HEK293 (cell line): ENCODE measurements at regions not wholly inside any gene's neighbourhood (a gene's known extent, or its start where the extent isn't known, plus 50 kb on each side); places are given as distances from the start of the nearest gene placed in this dataset.

Experiments
- CTCF ChIA-PET: fragments of 350-600 bp; formaldehyde crosslinking; extraction: SDS; loops from one replicate; lab custom pipeline; 2021; ENCODE audit warnings: antibody characterized with exemption; lab: Yijun Ruan, JAX
- POLR2A ChIA-PET: fragments of 300-600 bp; formaldehyde crosslinking; extraction: SDS; loops from one replicate; lab custom pipeline; 2020; ENCODE audit warnings: antibody characterized with exemption, inconsistent platforms; lab: Yijun Ruan, JAX
- H3K27ac ChIP-seq: fragments of 200-500 bp; sonication (Bioruptor generic); 2 replicates; pipeline ENCODE4 v1.5.1; 2014; ENCODE audit warnings: low read depth, low read length, control low read depth, inconsistent platforms; ENCODE audit errors: extremely low read depth
- H3K36me3 ChIP-seq, 2 experiments: fragments of 200-500 bp in 1 of 2; sonication (Bioruptor generic) in 1 of 2; 1 replicate in 1 of 2; 2 replicates in 1 of 2; pipeline ENCODE4 v1.5.1; 2014 to 2017; ENCODE audit warnings: inconsistent platforms in 2 of 2, low read length in 2 of 2; ENCODE audit not compliant: control insufficient read depth in 2 of 2, insufficient read depth in 1 of 2
- H3K4me1 ChIP-seq: fragments of 200-500 bp; sonication (Bioruptor generic); 2 replicates; pipeline ENCODE4 v1.5.1; 2014; ENCODE audit warnings: mild to moderate bottlenecking, low read length, inconsistent platforms; ENCODE audit not compliant: control insufficient read depth, insufficient read depth
- H3K4me3 ChIP-seq: 2 replicates; pipeline ENCODE4 v1.5.1; 2011; ENCODE audit warnings: low read depth, mild to moderate bottlenecking, control low read depth, low read length, moderate library complexity
- H3K9me3 ChIP-seq: fragments of 200-500 bp; sonication (Bioruptor generic); 2 replicates; pipeline ENCODE4 v1.5.1; 2014; ENCODE audit warnings: low read depth, low read length, inconsistent platforms; ENCODE audit not compliant: control insufficient read depth, insufficient read depth
- ATF2 ChIP-seq: fragments of 450-650 bp; formaldehyde crosslinking; IDR thresholded peaks from 2 replicates; pipeline ENCODE4 v1.5.1; 2016; ENCODE audit warnings: missing biosample characterization, missing genetic modification characterization, low read depth
- CTCF ChIP-seq: fragments of 450-650 bp; formaldehyde crosslinking; IDR thresholded peaks from 2 replicates; pipeline ENCODE4 v1.5.1; 2016; ENCODE audit warnings: missing biosample characterization, missing genetic modification characterization
- FEZF1 ChIP-seq: fragments of 450-650 bp; formaldehyde crosslinking; IDR thresholded peaks from 2 replicates; pipeline ENCODE4 v1.5.1; 2016; ENCODE audit warnings: missing biosample characterization, missing genetic modification characterization
- GLIS2 ChIP-seq: fragments of 450-650 bp; formaldehyde crosslinking; IDR thresholded peaks from 2 replicates; pipeline ENCODE4 v1.5.1; 2016; ENCODE audit warnings: missing biosample characterization, missing genetic modification characterization
- PRDM1 ChIP-seq: fragments of 450-650 bp; formaldehyde crosslinking; IDR thresholded peaks from 2 replicates; pipeline ENCODE4; 2016; ENCODE audit warnings: missing biosample characterization, missing genetic modification characterization
- RBAK ChIP-seq: fragments of 450-650 bp; formaldehyde crosslinking; IDR thresholded peaks from 2 replicates; pipeline ENCODE4 v1.5.1; 2016; ENCODE audit warnings: missing biosample characterization, missing genetic modification characterization
- REST ChIP-seq: fragments of 450-650 bp; formaldehyde crosslinking; IDR thresholded peaks from 2 replicates; pipeline ENCODE4 v1.5.1; 2016; ENCODE audit warnings: missing biosample characterization, missing genetic modification characterization
- SCRT1 ChIP-seq: fragments of 450-650 bp; formaldehyde crosslinking; IDR thresholded peaks from 2 replicates; pipeline ENCODE4 v1.5.1; 2016; ENCODE audit warnings: missing biosample characterization, missing genetic modification characterization, borderline replicate concordance
- ZBTB7A ChIP-seq: fragments of 450-650 bp; formaldehyde crosslinking; IDR thresholded peaks from 2 replicates; pipeline ENCODE4 v1.5.1; 2016; ENCODE audit warnings: low read depth, missing biosample characterization, missing genetic modification characterization
- ZFP37 ChIP-seq: fragments of 450-650 bp; formaldehyde crosslinking; IDR thresholded peaks from 2 replicates; pipeline ENCODE4 v1.5.1; 2016; ENCODE audit warnings: missing biosample characterization, missing genetic modification characterization
- ZNF214 ChIP-seq: fragments of 450-650 bp; formaldehyde crosslinking; IDR thresholded peaks from 2 replicates; pipeline ENCODE4 v1.5.1; 2017; ENCODE audit warnings: missing biosample characterization, mild to moderate bottlenecking, missing genetic modification characterization, borderline replicate concordance
- ZNF24 ChIP-seq: fragments of 450-650 bp; formaldehyde crosslinking; IDR thresholded peaks from 2 replicates; pipeline ENCODE4 v1.5.1; 2016; ENCODE audit warnings: missing biosample characterization, missing genetic modification characterization
- ZNF280D ChIP-seq: fragments of 450-650 bp; formaldehyde crosslinking; IDR thresholded peaks from 2 replicates; pipeline ENCODE4 v1.5.1; 2016; ENCODE audit warnings: missing biosample characterization, missing genetic modification characterization
- ZNF311 ChIP-seq: fragments of 450-650 bp; formaldehyde crosslinking; IDR thresholded peaks from 2 replicates; pipeline ENCODE4 v1.5.1; 2017; ENCODE audit warnings: missing biosample characterization, missing genetic modification characterization, borderline replicate concordance
- ZNF335 ChIP-seq: fragments of 450-650 bp; formaldehyde crosslinking; conservative IDR thresholded peaks from 2 replicates; pipeline ENCODE4 v1.5.1; 2016; ENCODE audit warnings: missing biosample characterization, missing genetic modification characterization
- ZNF416 ChIP-seq: fragments of 450-650 bp; formaldehyde crosslinking; IDR thresholded peaks from 2 replicates; pipeline ENCODE4 v1.5.1; 2016; ENCODE audit warnings: missing biosample characterization, missing genetic modification characterization
- ZNF488 ChIP-seq: fragments of 450-650 bp; formaldehyde crosslinking; IDR thresholded peaks from 2 replicates; pipeline ENCODE4 v1.5.1; 2016; ENCODE audit warnings: missing biosample characterization, missing genetic modification characterization
- ZNF529 ChIP-seq: fragments of 450-650 bp; formaldehyde crosslinking; IDR thresholded peaks from 2 replicates; pipeline ENCODE4 v1.5.1; 2017; ENCODE audit warnings: missing genetic modification characterization, missing biosample characterization; ENCODE audit not compliant: insufficient replicate concordance
- ZNF600 ChIP-seq: fragments of 450-650 bp; formaldehyde crosslinking; IDR thresholded peaks from 2 replicates; pipeline ENCODE4 v1.5.1; 2016; ENCODE audit warnings: missing biosample characterization, missing genetic modification characterization
- ZNF654 ChIP-seq: fragments of 450-650 bp; formaldehyde crosslinking; IDR thresholded peaks from 2 replicates; pipeline ENCODE4 v1.5.1; 2016; ENCODE audit warnings: low read depth, missing biosample characterization, missing genetic modification characterization

- Histone ChIP-seq H3K36me3 (no peaks in the 10 kb centered on the region), H3K4me1 (no peaks in the 10 kb centered on the region), H3K27ac (no peak overlapping the region), H3K9me3 (no peaks in the 10 kb centered on the region), H3K4me3 (no peak overlapping the region)
- TF ChIP-seq ATF2: no peak
- TF ChIP-seq FEZF1 (tag by site-specific recombination): no peak
- TF ChIP-seq ZNF311 (tag by site-specific recombination): no peak
- TF ChIP-seq ZNF654 (tag by site-specific recombination): no peak
- no peak for TF ChIP-seq ZNF335
- no peak for TF ChIP-seq ZNF529 (tag by site-specific recombination)
- no peak for TF ChIP-seq ZFP37 (tag by site-specific recombination)
- no peak for TF ChIP-seq RBAK (tag by site-specific recombination)
- TF ChIP-seq PRDM1 (tag by site-specific recombination): no peak
- TF ChIP-seq ZBTB7A: no peak
- TF ChIP-seq ZNF488 (tag by site-specific recombination): no peak
- TF ChIP-seq ZNF280D (tag by site-specific recombination): no peak
- no peak for TF ChIP-seq ZNF214 (tag by site-specific recombination)
- TF ChIP-seq REST (tag by site-specific recombination): no peak
- CTCF ChIA-PET: interaction anchor here (0.7 kb wide), 1 partner anchor 39 kb away, joined by 3 read pairs; no protein-coding TSS in a partner anchor
- POLR2A ChIA-PET: no interaction called here
Measured at GRCh38 chr3:124413989-124414598, 316.2 kb upstream of the UMPS start.

GRCh38 chr3:124415446-124415960 lies 314.7 kb upstream of the UMPS start:
- no peak overlapping the region for H3K4me3 ChIP-seq
- ChIA-PET POLR2A (no interaction called here), CTCF (no interaction called here)
- no peaks in the 10 kb centered on the region for H3K36me3 ChIP-seq
- H3K27ac ChIP-seq: no peak overlapping the region
- H3K4me1 ChIP-seq: no peaks in the 10 kb centered on the region
- no peaks in the 10 kb centered on the region for H3K9me3 ChIP-seq
- no peak for TF ChIP-seq GLIS2 (tag by site-specific recombination)
- no peak for TF ChIP-seq ZNF416
- no peak for TF ChIP-seq SCRT1
- no peak for TF ChIP-seq ZNF24 (tag by site-specific recombination)
- no peak for TF ChIP-seq ZNF280D (tag by site-specific recombination)
- TF ChIP-seq ZNF600 (tag by site-specific recombination): no peak
- no peak for TF ChIP-seq CTCF (tag by site-specific recombination)
